ENCODE measurements at regions not wholly inside any gene's neighbourhood (a gene's known extent, or its start where the extent isn't known, plus 50 kb on each side); places are given as distances from the start of the nearest gene placed in this dataset.
"Not testable (repeated sequence)": the region's sequence is repeated elsewhere in the genome, so short reads cannot be mapped to it uniquely, and the experiment has no call there.

- no peaks in the 10 kb centered on the region for H3K27me3 Mint-ChIP-seq (ENCODE audit: unreplicated experiment)
- peaks cover 5% of the 10 kb centered on the region for H3K4me1 Mint-ChIP-seq (ENCODE audit: unreplicated experiment)
- no peak overlapping the region for H3K27ac Mint-ChIP-seq (ENCODE audit: unreplicated experiment)
- no peaks in the 10 kb centered on the region for H3K9me3 Mint-ChIP-seq (ENCODE audit: unreplicated experiment)
- H3K36me3 Mint-ChIP-seq (ENCODE audit: unreplicated experiment): no peaks in the 10 kb centered on the region
- H3K4me3 Mint-ChIP-seq (ENCODE audit: unreplicated experiment): no peak overlapping the region
- DNase-seq (ENCODE audit: extremely low spot score, unreplicated experiment): no peak
- TF ChIP-seq CTCF (IDR thresholded peaks at IDR 0.05): no peak
Measured at GRCh38 chr7:106756884-106757283, 95.9 kb upstream of the CCDC71L start.

- no peaks in the 10 kb centered on the region for H3K27me3 Mint-ChIP-seq (ENCODE audit: unreplicated experiment)
- no peaks in the 10 kb centered on the region for H3K36me3 Mint-ChIP-seq (ENCODE audit: unreplicated experiment)
- no peak for TF ChIP-seq CTCF (IDR thresholded peaks at IDR 0.05)
- H3K4me1 Mint-ChIP-seq (ENCODE audit: unreplicated experiment): peaks cover 5% of the 10 kb centered on the region
- H3K27ac Mint-ChIP-seq (ENCODE audit: unreplicated experiment): no peak overlapping the region
- no peaks in the 10 kb centered on the region for H3K9me3 Mint-ChIP-seq (ENCODE audit: unreplicated experiment)
- no peak overlapping the region for H3K4me3 Mint-ChIP-seq (ENCODE audit: unreplicated experiment)
- no peak for DNase-seq (ENCODE audit: extremely low spot score, unreplicated experiment)
Measured at GRCh38 chr7:106757846-106758245, 96.9 kb upstream of the CCDC71L start.

- not testable (repeated sequence) for H3K27me3 Mint-ChIP-seq (ENCODE audit: unreplicated experiment); H3K36me3 Mint-ChIP-seq (ENCODE audit: unreplicated experiment); H3K4me3 Mint-ChIP-seq (ENCODE audit: unreplicated experiment); H3K9me3 Mint-ChIP-seq (ENCODE audit: unreplicated experiment); H3K27ac Mint-ChIP-seq (ENCODE audit: unreplicated experiment); DNase-seq (ENCODE audit: extremely low spot score, unreplicated experiment)
- peaks cover 15% of the 10 kb centered on the region for H3K4me1 Mint-ChIP-seq (ENCODE audit: unreplicated experiment)
Measured at GRCh38 chr7:106762845-106763244, 101.9 kb upstream of the CCDC71L start.

- no peak for TF ChIP-seq CTCF (IDR thresholded peaks at IDR 0.05)
- Mint-ChIP-seq H3K27me3 (ENCODE audit: unreplicated experiment) (no peaks in the 10 kb centered on the region), H3K27ac (ENCODE audit: unreplicated experiment) (no peak overlapping the region), H3K9me3 (ENCODE audit: unreplicated experiment) (no peaks in the 10 kb centered on the region), H3K4me1 (ENCODE audit: unreplicated experiment) (peaks cover 18% of the 10 kb centered on the region), H3K4me3 (ENCODE audit: unreplicated experiment) (no peak overlapping the region), H3K36me3 (ENCODE audit: unreplicated experiment) (no peaks in the 10 kb centered on the region)
- no peak for DNase-seq (ENCODE audit: extremely low spot score, unreplicated experiment)
Measured at GRCh38 chr7:106763717-106764116, 101.4 kb upstream of the PIK3CG start.

- no peak for TF ChIP-seq CTCF (IDR thresholded peaks at IDR 0.05)
- H3K36me3 Mint-ChIP-seq (ENCODE audit: unreplicated experiment): no peaks in the 10 kb centered on the region
- H3K4me3 Mint-ChIP-seq (ENCODE audit: unreplicated experiment): no peak overlapping the region
- H3K27ac Mint-ChIP-seq (ENCODE audit: unreplicated experiment): no peak overlapping the region
- H3K27me3 Mint-ChIP-seq (ENCODE audit: unreplicated experiment): no peaks in the 10 kb centered on the region
- H3K4me1 Mint-ChIP-seq (ENCODE audit: unreplicated experiment): peaks cover 33% of the 10 kb centered on the region
- H3K9me3 Mint-ChIP-seq (ENCODE audit: unreplicated experiment): no peaks in the 10 kb centered on the region
- DNase-seq (ENCODE audit: extremely low spot score, unreplicated experiment): no peak
Measured at GRCh38 chr7:106765727-106766355, 99.2 kb upstream of the PIK3CG start.

- no peaks in the 10 kb centered on the region for H3K27me3 Mint-ChIP-seq (ENCODE audit: unreplicated experiment)
- H3K9me3 Mint-ChIP-seq (ENCODE audit: unreplicated experiment): no peaks in the 10 kb centered on the region
- no peak overlapping the region for H3K27ac Mint-ChIP-seq (ENCODE audit: unreplicated experiment)
- no peaks in the 10 kb centered on the region for H3K36me3 Mint-ChIP-seq (ENCODE audit: unreplicated experiment)
- peaks cover 33% of the 10 kb centered on the region for H3K4me1 Mint-ChIP-seq (ENCODE audit: unreplicated experiment)
- no peak for DNase-seq (ENCODE audit: extremely low spot score, unreplicated experiment)
- no peak overlapping the region for H3K4me3 Mint-ChIP-seq (ENCODE audit: unreplicated experiment)
- no peak for TF ChIP-seq CTCF (IDR thresholded peaks at IDR 0.05)
Measured at GRCh38 chr7:106766551-106766950, 98.5 kb upstream of the PIK3CG start.

All from osteocyte (in vitro differentiated cells).